Psoas muscle (tissue), 7 donors: ENCODE measurements at regions not wholly inside any gene's neighbourhood (a gene's known extent, or its start where the extent isn't known, plus 50 kb on each side); places are given as distances from the start of the nearest gene placed in this dataset.

Experiments used
- ATAC-seq, 4 donors: fragments of 200-7000 bp; cut with Tn5 transposase; one replicate each; pipeline ENCODE4 v1.9.1; 2020; ENCODE audit warnings: moderate library complexity in 3 of 4, mild to moderate bottlenecking in 2 of 4
- DNase-seq, 2 donors: peaks; one replicate each; pipeline ENCODE4 v3.0.0-alpha.2; 2020
- H3K27ac ChIP-seq: fragments of 200-600 bp; one replicate; pipeline ENCODE4 v1.8.0; 2022
- H3K27me3 ChIP-seq, 3 donors: fragments of 200-600 bp in 1 of 3; one replicate each; pipeline versions ENCODE4 v1.6.1 to v1.8.0; 2013 to 2022; ENCODE audit warnings: low read length in 2 of 3, mild to moderate bottlenecking in 2 of 3, moderate library complexity in 1 of 3; ENCODE audit not compliant: insufficient read depth in 3 of 3
- H3K36me3 ChIP-seq, 2 donors: fragments of 200-600 bp in 1 of 2; one replicate each; pipeline versions ENCODE4 v1.6.1 to v1.8.0; 2013 to 2022; ENCODE audit warnings: low read depth in 1 of 2, mild to moderate bottlenecking in 1 of 2, moderate library complexity in 1 of 2; ENCODE audit not compliant: insufficient read depth in 1 of 2
- H3K4me1 ChIP-seq: fragments of 200-600 bp; one replicate; pipeline ENCODE4 v1.8.0; 2022
- H3K4me3 ChIP-seq: fragments of 200-600 bp; one replicate; pipeline ENCODE4 v1.8.0; 2022; ENCODE audit warnings: mild to moderate bottlenecking
- H3K9me3 ChIP-seq: fragments of 200-600 bp; one replicate; pipeline ENCODE4 v1.8.0; 2022
- CTCF ChIP-seq: fragments of 200-600 bp; IDR thresholded peaks from one replicate; pipeline ENCODE4 v1.8.0; 2022; ENCODE audit warnings: antibody characterized with exemption
- WGBS, 3 donors: extraction: QIAGEN DNeasy Blood & Tissue Kit; methylation state at CpG; one replicate each; pipeline versions ENCODE4 v1.1.6 to v1.1.7; 2013; 5-methylcytosine and 5-hydroxymethylcytosine counted together
- intact Hi-C, 2 donors: fragments of 100-400 bp; cut with DNase I; formaldehyde crosslinking; loops; one replicate each; pipeline versions ENCODE4 v1.11.0 to v1.14.2; 2022
- donor health status: healthy with polysubstance abuse.
- donor health status: DM: no; HTN: no; CAD: no; lungs with moderate emphysema.
- donor health status: Bipolar disorder and iron deficiency.
- donor health status: healthy.
- donor health status: DM: yes; HTN: yes; CAD: no.
- donor health status: DM: no; HTN: no; CAD: no.
- donor health status: DM: yes; HTN: yes; CAD: no.

DNA sequence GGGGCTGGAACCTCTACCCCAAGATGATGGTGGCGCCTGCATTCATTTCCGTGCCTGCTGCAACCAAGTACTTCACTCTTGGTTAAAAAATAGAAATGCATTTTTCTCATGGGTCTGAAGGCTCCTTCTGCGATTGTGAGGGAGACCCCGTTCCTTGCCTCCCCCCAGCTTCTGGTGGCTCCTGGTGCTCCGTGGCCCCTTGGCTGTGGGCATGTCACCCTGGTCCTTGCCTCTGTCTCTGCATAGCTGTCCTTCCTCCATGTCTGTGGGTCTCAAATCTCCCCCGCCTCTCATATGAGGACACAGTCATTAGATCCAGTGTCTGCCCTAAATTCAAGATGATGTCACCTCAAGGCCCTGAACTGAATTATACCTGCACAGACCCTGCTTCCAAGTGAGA lies 317.9 kb downstream of the TCERG1L start:
- TF ChIP-seq CTCF, result no peak
- Histone ChIP-seq H3K4me1 (no peaks in the 10 kb centered on the region), H3K9me3 (no peaks in the 10 kb centered on the region), H3K27ac (no peak overlapping the region), H3K27me3 (peaks cover 0 to 2% (median 0%) of the 10 kb centered on the region in 3 donors), H3K36me3 (no peaks in the 10 kb centered on the region), H3K4me3 (no peak overlapping the region)
- DNase-seq (no peak), ATAC-seq (no peak)
- WGBS, 3 donors, result 93 to 97% (median 95%) methylated on average over 6 of the region's 6 CpGs
- intact Hi-C loops, result no loop called here

GRCh38 chr10:130994191-130994590 lies 317.3 kb downstream of the TCERG1L start:
- intact Hi-C loops, result no loop called here
- DNase-seq (no peak), ATAC-seq (no peak)
- Histone ChIP-seq H3K36me3 (no peaks in the 10 kb centered on the region), H3K27me3 (peaks cover 0 to 2% (median 0%) of the 10 kb centered on the region in 3 donors), H3K9me3 (no peaks in the 10 kb centered on the region), H3K27ac (no peak overlapping the region), H3K4me1 (no peaks in the 10 kb centered on the region), H3K4me3 (no peak overlapping the region)
- 86 to 92% (median 91%) methylated on average over 7 of the region's 7 CpGs for WGBS, 3 donors
- no peak for TF ChIP-seq CTCF

GRCh38 chr10:130994845-130995244 lies 316.7 kb downstream of the TCERG1L start:
- DNase-seq, result no peak
- Histone ChIP-seq H3K4me1 (no peaks in the 10 kb centered on the region), H3K27me3 (peaks cover 0 to 2% (median 0%) of the 10 kb centered on the region in 3 donors), H3K36me3 (no peaks in the 10 kb centered on the region), H3K9me3 (no peaks in the 10 kb centered on the region), H3K4me3 (no peak overlapping the region), H3K27ac (no peak overlapping the region)
- no peak for TF ChIP-seq CTCF
- intact Hi-C loops, result no loop called here
- ATAC-seq, result peak; percentile 35 to 86 (median 58)
- 51 to 62% (median 53%) methylated on average over 7 of the region's 7 CpGs for WGBS, 3 donors

DNA sequence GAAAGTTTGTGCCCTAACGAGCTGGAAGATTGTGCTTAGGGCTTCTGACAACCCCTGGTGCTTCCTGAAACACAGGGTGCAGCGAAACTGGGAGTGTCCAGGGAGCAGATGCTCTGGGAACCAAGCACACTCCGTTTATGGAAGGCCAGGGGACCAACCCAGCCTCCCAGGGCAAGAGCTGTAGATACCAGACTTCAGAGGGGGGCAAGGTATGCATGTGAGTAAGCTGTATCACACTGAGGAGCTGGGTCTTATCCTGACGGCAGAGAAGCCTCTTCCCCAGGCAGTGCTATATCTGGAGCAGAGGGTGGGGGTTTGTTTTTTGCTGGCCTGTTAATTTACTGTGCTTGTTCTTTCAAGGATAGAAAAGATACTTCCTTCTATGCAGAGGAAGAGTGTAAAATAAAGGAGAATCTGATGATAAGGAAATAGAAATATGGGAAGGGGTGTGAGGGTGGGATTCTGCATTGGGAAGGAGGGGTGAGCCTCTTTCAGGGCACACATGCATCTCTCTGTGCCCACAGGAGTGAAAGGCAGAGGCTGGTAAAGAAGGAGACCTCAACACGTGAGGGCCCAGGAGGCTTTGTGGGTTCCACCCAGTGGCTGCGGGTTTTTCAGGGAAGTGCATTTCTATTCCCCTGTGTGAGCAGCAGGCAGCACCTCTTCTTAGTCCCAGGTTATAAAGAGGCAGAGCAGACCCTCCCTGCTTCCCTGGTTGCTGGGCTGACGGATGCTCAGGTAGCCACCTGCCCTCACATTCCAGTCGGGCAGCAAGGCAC lies 314.1 kb downstream of the TCERG1L start:
- H3K36me3 ChIP-seq, result no peaks in the 10 kb centered on the region
- no peak overlapping the region for H3K4me3 ChIP-seq
- no peak overlapping the region for H3K27ac ChIP-seq
- no peak for ATAC-seq
- no peaks in the 10 kb centered on the region for H3K9me3 ChIP-seq
- no peak for TF ChIP-seq CTCF
- H3K4me1 ChIP-seq, result peaks cover 12% of the 10 kb centered on the region
- WGBS, 3 donors, result 67 to 73% (median 68%) methylated on average over 8 of the region's 8 CpGs
- intact Hi-C loops, result no loop called here
- peaks cover 0 to 2% (median 0%) of the 10 kb centered on the region in 3 donors for H3K27me3 ChIP-seq
- no peak for DNase-seq

GRCh38 chr10:130998046-130998435 lies 313.5 kb downstream of the TCERG1L start:
- no peak for TF ChIP-seq CTCF
- WGBS, 3 donors, result 76 to 80% (median 77%) methylated on average over 5 of the region's 5 CpGs
- Histone ChIP-seq H3K36me3 (no peaks in the 10 kb centered on the region), H3K4me3 (no peak overlapping the region), H3K27ac (no peak overlapping the region), H3K27me3 (peaks cover 0 to 2% (median 0%) of the 10 kb centered on the region in 3 donors), H3K4me1 (peaks cover 14% of the 10 kb centered on the region), H3K9me3 (no peaks in the 10 kb centered on the region)
- no peak for ATAC-seq
- no peak for DNase-seq
- intact Hi-C loops, result no loop called here
